SK-N-SH (cell line): ENCODE measurements at regions not wholly inside any gene's neighbourhood (a gene's known extent, or its start where the extent isn't known, plus 50 kb on each side); places are given as distances from the start of the nearest gene placed in this dataset.

Experiments
- CTCF ChIP-seq: fragments of 200-600 bp; sonication (generic); IDR thresholded peaks from 2 replicates; pipeline ENCODE4 v1.6.1; 2017; ENCODE audit warnings: antibody characterized with exemption, mild to moderate bottlenecking, moderate library complexity
- POLR2AphosphoS5 ChIP-seq: IDR thresholded peaks from 2 replicates; pipeline ENCODE4 v1.6.1; 2012; ENCODE audit warnings: low read depth, low read length

- TF ChIP-seq CTCF (no peak), POLR2AphosphoS5 (no peak)
Observed at GRCh38 chr2:234267534-234267933, 217.0 kb downstream of the SPP2 start.
